HepG2 (cell line): ENCODE measurements at regions not wholly inside any gene's neighbourhood (a gene's known extent, or its start where the extent isn't known, plus 50 kb on each side); places are given as distances from the start of the nearest gene placed in this dataset.

ENCODE experiments used
- ATAC-seq: fragments of 200-7000 bp; cut with Tn5 transposase; 3 replicates; pipeline ENCODE4 v1.9.1; 2020; ENCODE audit warnings: mild to moderate bottlenecking, moderate library complexity
- BruUV-seq: library from RNA; stranded (reverse); fragments of 400-500 nt; replicated peaks from 2 replicates; lab custom pipeline; 2021; lab: Mats Ljungman, UMichigan
- CTCF ChIA-PET: fragments of 300-600 bp; formaldehyde crosslinking; extraction: SDS; loops from one replicate; lab custom pipeline; 2021; ENCODE audit warnings: low total read pairs, inconsistent platforms, low intra/inter-chr PET ratio; lab: Yijun Ruan, JAX
- POLR2A ChIA-PET: fragments of 350-600 bp; sonication (Branson Sonifier 250); formaldehyde crosslinking; loops from one replicate; lab custom pipeline; 2020; ENCODE audit warnings: antibody characterized with exemption, inconsistent platforms; lab: Yijun Ruan, JAX
- DNase-seq: peaks from one replicate; pipeline ENCODE4 v3.0.0-alpha.2; 2015; ENCODE audit warnings: low spot score
- FAIRE-seq: peaks from 3 replicates; lab custom pipeline; 2011; peaks lifted over from hg19 to GRCh38; lab: Jason Lieb, UNC
- H2AFZ ChIP-seq: one replicate; pipeline ENCODE4 v1.6.1; 2011; ENCODE audit warnings: low read length, inconsistent platforms
- H3K27ac ChIP-seq: fragments of 300-600 bp; 3 replicates; pipeline ENCODE4 v1.8.0; 2011; ENCODE audit warnings: mixed run types, mild to moderate bottlenecking, mixed read lengths, low read length, inconsistent platforms; ENCODE audit not compliant: insufficient read depth; ENCODE audit errors: extremely low read length
- H3K27me3 ChIP-seq, 2 experiments: fragments of 200-600 bp in 1 of 2; 2 replicates in 1 of 2; 3 replicates in 1 of 2; pipeline versions ENCODE4 v1.6.0 to v1.8.0; 2011; ENCODE audit warnings: low read length in 2 of 2, mild to moderate bottlenecking in 2 of 2, moderate library complexity in 2 of 2, inconsistent platforms in 1 of 2; ENCODE audit not compliant: insufficient read depth in 2 of 2, control insufficient read depth in 1 of 2
- H3K36me3 ChIP-seq, 2 experiments: fragments of 200-600 bp in 1 of 2; replicated peaks in 1 of 2; 2 replicates in 1 of 2; 3 replicates in 1 of 2; pipeline versions ENCODE4 v1.5.1 to v1.8.0; 2011; ENCODE audit warnings: low read length in 2 of 2, inconsistent platforms in 1 of 2; ENCODE audit not compliant: insufficient read depth in 2 of 2, control insufficient read depth in 1 of 2
- H3K4me1 ChIP-seq: 2 replicates; pipeline ENCODE4 v1.5.1; 2012; ENCODE audit warnings: low read length, inconsistent platforms; ENCODE audit not compliant: insufficient read depth
- H3K4me2 ChIP-seq: 2 replicates; pipeline ENCODE4 v1.6.0; 2011; ENCODE audit warnings: low read depth, low read length, inconsistent platforms
- H3K4me3 ChIP-seq, 3 experiments: fragments of 200-600 bp in 1 of 3; sonication (generic), shearing (Covaris generic) in 1 of 3; replicated peaks in 1 of 3; 2 replicates each; pipeline ENCODE4 v1.5.1; 2011 to 2016; ENCODE audit warnings: low read length in 3 of 3, inconsistent platforms in 2 of 3, low read depth in 2 of 3, mild to moderate bottlenecking in 2 of 3, control low read depth in 1 of 3, mixed read lengths in 1 of 3; ENCODE audit not compliant: insufficient read depth in 1 of 3
- H3K79me2 ChIP-seq: one replicate; pipeline ENCODE4 v1.6.1; 2011; ENCODE audit warnings: low read length, inconsistent platforms; ENCODE audit not compliant: insufficient read depth
- H3K9ac ChIP-seq: 2 replicates; pipeline ENCODE4 v1.6.0; 2011; ENCODE audit warnings: mild to moderate bottlenecking, low read depth, low read length, inconsistent platforms; ENCODE audit not compliant: insufficient read depth
- H3K9me3 ChIP-seq: 2 replicates; pipeline ENCODE4 v1.5.1; 2012; ENCODE audit warnings: mild to moderate bottlenecking, low read length
- H4K20me1 ChIP-seq: 2 replicates; pipeline ENCODE4 v1.6.0; 2011; ENCODE audit warnings: inconsistent platforms, mild to moderate bottlenecking, low read length, moderate library complexity; ENCODE audit not compliant: insufficient read depth
- AGO2 ChIP-seq: fragments of 200-400 bp; formaldehyde crosslinking; optimal IDR thresholded peaks from 2 replicates; pipeline ENCODE3; 2017; ENCODE audit warnings: mild to moderate bottlenecking, low read depth, low read length, moderate library complexity
- CEBPB ChIP-seq: IDR thresholded peaks from 2 replicates; pipeline ENCODE4 v1.6.1; 2011; ENCODE audit warnings: low read depth, low read length, improper control_type of control experiment, borderline replicate concordance
- CREM ChIP-seq, 2 experiments: sonication (generic) in 1 of 2; formaldehyde crosslinking in 1 of 2; IDR thresholded peaks; 2 replicates each; pipeline versions ENCODE4 v1.4.0 to v1.6.1; 2016 to 2020; ENCODE audit warnings: antibody characterized with exemption in 1 of 2, mild to moderate bottlenecking in 1 of 2, missing genetic modification reagents in 1 of 2
- RFX1 ChIP-seq: fragments of 450-650 bp; IDR thresholded peaks from 2 replicates; pipeline ENCODE4 v1.6.1; 2017
- RFX5 ChIP-seq: IDR thresholded peaks from 2 replicates; pipeline ENCODE4 v1.6.1; 2011; ENCODE audit warnings: low read depth, low read length, improper control_type of control experiment
- TEAD2 ChIP-seq: sonication (generic); formaldehyde crosslinking; IDR thresholded peaks from 2 replicates; pipeline ENCODE4 v1.9.0; 2021; ENCODE audit warnings: missing genetic modification reagents
- ZNF256 ChIP-seq: sonication (generic); formaldehyde crosslinking; conservative IDR thresholded peaks from 2 replicates; pipeline ENCODE4 v1.4.0; 2020; ENCODE audit warnings: missing genetic modification reagents
- ZNF383 ChIP-seq: sonication (generic); formaldehyde crosslinking; IDR thresholded peaks from 2 replicates; pipeline ENCODE4 v1.4.0; 2020; ENCODE audit warnings: missing genetic modification reagents, mild to moderate bottlenecking, borderline replicate concordance
- ZNF501 ChIP-seq: sonication (generic); formaldehyde crosslinking; IDR thresholded peaks from 2 replicates; pipeline ENCODE4 v1.5.1; 2020; ENCODE audit warnings: mild to moderate bottlenecking, moderate library complexity, missing genetic modification reagents
- WGBS: methylation state at CpG from one replicate; pipeline ENCODE4 v1.1.6; 2017; ENCODE audit warnings: low lambda C conversion rate; 5-methylcytosine and 5-hydroxymethylcytosine counted together
- in situ Hi-C: cut with HindIII; loops from 2 replicates; pipeline ENCODE4 v1.10.0; 2017; ENCODE audit warnings: low pct_unique_long_range_greater_than_20kb; ENCODE audit not compliant: extremely low pct_ligation_motif_present
- intact Hi-C: fragments of 100-400 bp; cut with micrococcal nuclease; formaldehyde crosslinking; loops from one replicate; pipeline ENCODE4 v1.10.0; 2022; ENCODE audit not compliant: unreplicated experiment

GRCh38 chr18:46264255-46264654 lies 160.1 kb downstream of the HAUS1 start:
- intact Hi-C loops (no loop called here), in situ Hi-C loops (no loop called here)
- no peaks in the 10 kb centered on the region for H4K20me1 ChIP-seq
- peaks cover 5 to 32% of the 10 kb centered on the region in 2 experiments; a peak in 3 of 5 replicates for H3K36me3 ChIP-seq
- no TSS peak for BruUV-seq
- ChIA-PET CTCF (no interaction called here), POLR2A (no interaction called here)
- H3K79me2 ChIP-seq = no peaks in the 10 kb centered on the region
- no peaks in the 10 kb centered on the region for H3K4me1 ChIP-seq
- H3K27ac ChIP-seq = peak overlapping the region; percentile 29
- ATAC-seq (no peak), FAIRE-seq (no peak), DNase-seq (peak; percentile 9)
- no peaks in the 10 kb centered on the region for H3K27me3 ChIP-seq
- no peak overlapping the region for H3K9ac ChIP-seq
- 86% methylated on average over 1 of the region's 1 CpG for WGBS
- no peak overlapping the region for H3K4me2 ChIP-seq
- H2AFZ ChIP-seq = no peak overlapping the region
- no peaks in the 10 kb centered on the region for H3K9me3 ChIP-seq
- TF ChIP-seq RFX1 (peak; percentile 28; the same call in 1 of the 2 replicates), ZNF383 (no peak)
- TF ChIP-seq, all 625 proteins: peak for 1
- H3K4me3 ChIP-seq = no peak overlapping the region

- Histone ChIP-seq H3K9me3 (no peaks in the 10 kb centered on the region), H4K20me1 (no peaks in the 10 kb centered on the region), H3K4me3 (no peak overlapping the region), H3K9ac (no peak overlapping the region), H3K4me2 (no peak overlapping the region), H3K27ac (no peak overlapping the region), H2AFZ (no peak overlapping the region), H3K36me3 (peaks cover 5 to 32% of the 10 kb centered on the region in 2 experiments; a peak in 3 of 5 replicates), H3K79me2 (no peaks in the 10 kb centered on the region), H3K27me3 (no peaks in the 10 kb centered on the region), H3K4me1 (no peaks in the 10 kb centered on the region)
- intact Hi-C loops = no loop called here
- in situ Hi-C loops = no loop called here
- WGBS = 96% methylated on average over 4 of the region's 4 CpGs
- FAIRE-seq (no peak), DNase-seq (no peak), ATAC-seq (no peak)
- POLR2A ChIA-PET = no interaction called here
- TF ChIP-seq ZNF501 (CRISPR knock-in tag) (no peak), AGO2 (no peak), ZNF256 (CRISPR knock-in tag) (no peak), TEAD2 (CRISPR knock-in tag) (no peak), RFX5 (no peak), CREM (IDR thresholded peaks at IDR 0.05) (no peak), CREM (CRISPR knock-in tag; IDR thresholded peaks at IDR 0.05) (no peak), CEBPB (peak; percentile 2; the same call in 1 of the 2 replicates)
- CTCF ChIA-PET = no interaction called here
- BruUV-seq = no TSS peak
These were observed 161.3 kb downstream of the HAUS1 start for GRCh38 chr18:46265196-46266156.
